AG04449 (cell line): ENCODE measurements at regions not wholly inside any gene's neighbourhood (a gene's known extent, or its start where the extent isn't known, plus 50 kb on each side); places are given as distances from the start of the nearest gene placed in this dataset.
"Not testable (repeated sequence)": the region's sequence is repeated elsewhere in the genome, so short reads cannot be mapped to it uniquely, and the experiment has no call there.

Source experiments
- CTCF ChIA-PET: fragments of 350-600 bp; formaldehyde crosslinking; extraction: SDS; loops from one replicate; lab custom pipeline; 2021; ENCODE audit warnings: antibody characterized with exemption; lab: Yijun Ruan, JAX
- POLR2A ChIA-PET: fragments of 400-600, 350-600 bp; formaldehyde crosslinking; extraction: SDS; loops from one replicate; lab custom pipeline; 2020; ENCODE audit warnings: antibody characterized with exemption, inconsistent platforms; lab: Yijun Ruan, JAX
- DNase-seq: peaks from one replicate; pipeline ENCODE4 v3.0.0-alpha.2; 2010; ENCODE audit warnings: low read depth, low spot score
- H3K4me3 ChIP-seq: 2 replicates; pipeline ENCODE4 v1.5.1; 2011; ENCODE audit warnings: low read depth, mild to moderate bottlenecking, control low read depth, low read length
- TF ChIP-seq, protein P1 (sequence below): IDR thresholded peaks from one replicate; pipeline ENCODE4 v1.5.1; 2011; ENCODE audit warnings: mild to moderate bottlenecking, moderate library complexity, low read length, control low read depth, inconsistent platforms; ENCODE audit not compliant: insufficient read depth; ENCODE audit errors: missing control alignments

- CTCF ChIA-PET, result interaction anchor here (0.9 kb wide), 1 partner anchor 436 kb away, joined by 3 read pairs; no protein-coding TSS in a partner anchor
- no peak for DNase-seq
- POLR2A ChIA-PET, result no interaction called here
- TF ChIP-seq, protein P1, sequence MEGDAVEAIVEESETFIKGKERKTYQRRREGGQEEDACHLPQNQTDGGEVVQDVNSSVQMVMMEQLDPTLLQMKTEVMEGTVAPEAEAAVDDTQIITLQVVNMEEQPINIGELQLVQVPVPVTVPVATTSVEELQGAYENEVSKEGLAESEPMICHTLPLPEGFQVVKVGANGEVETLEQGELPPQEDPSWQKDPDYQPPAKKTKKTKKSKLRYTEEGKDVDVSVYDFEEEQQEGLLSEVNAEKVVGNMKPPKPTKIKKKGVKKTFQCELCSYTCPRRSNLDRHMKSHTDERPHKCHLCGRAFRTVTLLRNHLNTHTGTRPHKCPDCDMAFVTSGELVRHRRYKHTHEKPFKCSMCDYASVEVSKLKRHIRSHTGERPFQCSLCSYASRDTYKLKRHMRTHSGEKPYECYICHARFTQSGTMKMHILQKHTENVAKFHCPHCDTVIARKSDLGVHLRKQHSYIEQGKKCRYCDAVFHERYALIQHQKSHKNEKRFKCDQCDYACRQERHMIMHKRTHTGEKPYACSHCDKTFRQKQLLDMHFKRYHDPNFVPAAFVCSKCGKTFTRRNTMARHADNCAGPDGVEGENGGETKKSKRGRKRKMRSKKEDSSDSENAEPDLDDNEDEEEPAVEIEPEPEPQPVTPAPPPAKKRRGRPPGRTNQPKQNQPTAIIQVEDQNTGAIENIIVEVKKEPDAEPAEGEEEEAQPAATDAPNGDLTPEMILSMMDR, result no peak
- H3K4me3 ChIP-seq, result no peak overlapping the region
Observed at GRCh38 chr2:58341047-58341446, 99.9 kb upstream of the FANCL start.

- DNase-seq, result no peak
- CTCF ChIA-PET, result no interaction called here
- POLR2A ChIA-PET, result no interaction called here
- TF ChIP-seq, protein P1, result no peak
- no peak overlapping the region for H3K4me3 ChIP-seq
Observed at GRCh38 chr2:58339548-58340243, 98.6 kb upstream of the FANCL start.

- no peak overlapping the region for H3K4me3 ChIP-seq
- no peak for DNase-seq
- TF ChIP-seq, protein P1, result no peak
- ChIA-PET CTCF (interaction anchor here (0.9 kb wide), 1 partner anchor 434 kb away, joined by 4 read pairs; no protein-coding TSS in a partner anchor), POLR2A (no interaction called here)
Observed at GRCh38 chr2:58336416-58336815, 95.3 kb upstream of the FANCL start.

DNA sequence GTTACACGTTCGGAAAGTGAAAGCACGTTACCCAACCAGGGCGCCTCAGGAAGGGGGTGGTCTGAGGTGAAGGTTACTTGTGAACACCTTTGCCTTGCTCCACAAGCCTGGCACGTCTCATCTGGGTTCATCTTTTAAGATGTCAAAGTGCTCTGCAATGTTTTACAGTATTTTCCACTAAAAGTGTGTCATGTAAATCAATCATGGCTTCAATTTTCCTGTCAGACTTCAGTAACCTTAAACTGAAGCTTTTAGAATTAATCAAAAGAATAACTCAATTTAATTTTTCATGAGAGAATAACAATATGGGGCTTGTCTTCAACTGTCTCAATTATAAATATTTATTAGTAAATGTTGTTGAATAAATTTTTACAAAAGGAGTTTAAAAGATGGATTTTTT is 93.3 kb upstream of the FANCL start:
- TF ChIP-seq, protein P1, result no peak
- ChIA-PET CTCF (no interaction called here), POLR2A (no interaction called here)
- no peak overlapping the region for H3K4me3 ChIP-seq
- no peak for DNase-seq

- DNase-seq, H3K4me3 ChIP-seq, CTCF ChIA-PET, POLR2A ChIA-PET: not testable (repeated sequence)
Observed at GRCh38 chr2:58325296-58325895, 84.3 kb upstream of the FANCL start.

GRCh38 chr2:58319481-58319880 is 78.4 kb upstream of the FANCL start:
- ChIA-PET CTCF (no interaction called here), POLR2A (no interaction called here)
- no peak overlapping the region for H3K4me3 ChIP-seq
- TF ChIP-seq, protein P1, result no peak
- no peak for DNase-seq

- POLR2A ChIA-PET, DNase-seq, CTCF ChIA-PET, H3K4me3 ChIP-seq: not testable (repeated sequence)
Observed at GRCh38 chr2:58318949-58319348, 77.8 kb upstream of the FANCL start.
